ENCODE measurements at regions not wholly inside any gene's neighbourhood (a gene's known extent, or its start where the extent isn't known, plus 50 kb on each side); places are given as distances from the start of the nearest gene placed in this dataset.

- H4K20me1 ChIP-seq (ENCODE audit: insufficient read depth), result no peaks in the 10 kb centered on the region
- intact Hi-C loops (cut with micrococcal nuclease; ENCODE audit: unreplicated experiment), result no loop called here
- H3K4me2 ChIP-seq, result no peak overlapping the region
- H2AFZ ChIP-seq, result no peak overlapping the region
- no peaks in the 10 kb centered on the region for H3K9me2 ChIP-seq (ENCODE audit: insufficient read depth)
- peaks cover 74% of the 10 kb centered on the region for H3K27me3 ChIP-seq (ENCODE audit: insufficient read depth, low read depth)
- DNase-seq, result no peak
- H3K27ac ChIP-seq, result no peak overlapping the region
- ChIA-PET POLR2A (ENCODE audit: unreplicated experiment) (no interaction called here), CTCF (no interaction called here)
- no peaks in the 10 kb centered on the region for H3K36me3 ChIP-seq (ENCODE audit: low read depth)
- H3F3A ChIP-seq (ENCODE audit: insufficient read depth, low read depth), result no peaks in the 10 kb centered on the region
- H3K4me1 ChIP-seq (replicated peaks; ENCODE audit: insufficient read depth), result no peaks in the 10 kb centered on the region
- no TSS peak for BruUV-seq (replicated peaks)
- H3K79me2 ChIP-seq (ENCODE audit: low read depth), result no peaks in the 10 kb centered on the region
- no peaks in the 10 kb centered on the region for H3K9me3 ChIP-seq (ENCODE audit: insufficient read depth, low read depth)
- H3K4me3 ChIP-seq, result no peak overlapping the region
- TF ChIP-seq CTCF (conservative IDR thresholded peaks at IDR 0.05) (no peak), EZH2 (IDR thresholded peaks at IDR 0.05; ENCODE audit: low read depth) (no peak)
Measured at GRCh38 chr9:93809204-93809940, 145.8 kb downstream of the BARX1 start.

- Histone ChIP-seq H3K4me2 (no peak overlapping the region), H3K36me3 (ENCODE audit: low read depth) (no peaks in the 10 kb centered on the region), H3F3A (ENCODE audit: insufficient read depth, low read depth) (no peaks in the 10 kb centered on the region), H3K4me1 (replicated peaks; ENCODE audit: insufficient read depth) (no peaks in the 10 kb centered on the region), H3K79me2 (ENCODE audit: low read depth) (no peaks in the 10 kb centered on the region), H4K20me1 (ENCODE audit: insufficient read depth) (no peaks in the 10 kb centered on the region), H3K4me3 (no peak overlapping the region), H3K27me3 (ENCODE audit: insufficient read depth, low read depth) (peaks cover 64% of the 10 kb centered on the region), H3K9me2 (ENCODE audit: insufficient read depth) (no peaks in the 10 kb centered on the region), H3K27ac (no peak overlapping the region), H2AFZ (no peak overlapping the region), H3K9me3 (ENCODE audit: insufficient read depth, low read depth) (no peaks in the 10 kb centered on the region)
- intact Hi-C loops (cut with micrococcal nuclease; ENCODE audit: unreplicated experiment), result no loop called here
- BruUV-seq (replicated peaks), result no TSS peak
- CTCF ChIA-PET, result no interaction called here
- no peak for DNase-seq
- POLR2A ChIA-PET (ENCODE audit: unreplicated experiment), result interaction anchor here (0.6 to 0.7 kb wide), 2 partner anchors 65 to 451 kb away, joined by 3 to 5 read pairs; partner anchors contain the start of gene ZNF169
- TF ChIP-seq EZH2 (IDR thresholded peaks at IDR 0.05; ENCODE audit: low read depth) (no peak), CTCF (conservative IDR thresholded peaks at IDR 0.05) (no peak)
Measured at GRCh38 chr9:93808115-93809029, 146.8 kb downstream of the BARX1 start.

- Histone ChIP-seq H3F3A (ENCODE audit: insufficient read depth, low read depth) (no peaks in the 10 kb centered on the region), H3K4me3 (no peak overlapping the region), H4K20me1 (ENCODE audit: insufficient read depth) (no peaks in the 10 kb centered on the region), H3K27me3 (ENCODE audit: insufficient read depth, low read depth) (peaks cover 55% of the 10 kb centered on the region), H3K4me1 (replicated peaks; ENCODE audit: insufficient read depth) (no peaks in the 10 kb centered on the region), H2AFZ (no peak overlapping the region), H3K9me3 (ENCODE audit: insufficient read depth, low read depth) (no peaks in the 10 kb centered on the region), H3K4me2 (no peak overlapping the region), H3K27ac (no peak overlapping the region), H3K9me2 (ENCODE audit: insufficient read depth) (no peaks in the 10 kb centered on the region), H3K36me3 (ENCODE audit: low read depth) (no peaks in the 10 kb centered on the region), H3K79me2 (ENCODE audit: low read depth) (no peaks in the 10 kb centered on the region)
- ChIA-PET CTCF (no interaction called here), POLR2A (ENCODE audit: unreplicated experiment) (no interaction called here)
- TF ChIP-seq CTCF (conservative IDR thresholded peaks at IDR 0.05), result no peak
- no peak for TF ChIP-seq EZH2 (IDR thresholded peaks at IDR 0.05; ENCODE audit: low read depth)
- DNase-seq, result no peak
- intact Hi-C loops (cut with micrococcal nuclease; ENCODE audit: unreplicated experiment), result no loop called here
- no TSS peak for BruUV-seq (replicated peaks)
Measured at GRCh38 chr9:93807166-93808074, 147.7 kb downstream of the BARX1 start.
